ENCODE measurements at regions not wholly inside any gene's neighbourhood (a gene's known extent, or its start where the extent isn't known, plus 50 kb on each side); places are given as distances from the start of the nearest gene placed in this dataset.
"Not testable (repeated sequence)": the region's sequence is repeated elsewhere in the genome, so short reads cannot be mapped to it uniquely, and the experiment has no call there.

DNA sequence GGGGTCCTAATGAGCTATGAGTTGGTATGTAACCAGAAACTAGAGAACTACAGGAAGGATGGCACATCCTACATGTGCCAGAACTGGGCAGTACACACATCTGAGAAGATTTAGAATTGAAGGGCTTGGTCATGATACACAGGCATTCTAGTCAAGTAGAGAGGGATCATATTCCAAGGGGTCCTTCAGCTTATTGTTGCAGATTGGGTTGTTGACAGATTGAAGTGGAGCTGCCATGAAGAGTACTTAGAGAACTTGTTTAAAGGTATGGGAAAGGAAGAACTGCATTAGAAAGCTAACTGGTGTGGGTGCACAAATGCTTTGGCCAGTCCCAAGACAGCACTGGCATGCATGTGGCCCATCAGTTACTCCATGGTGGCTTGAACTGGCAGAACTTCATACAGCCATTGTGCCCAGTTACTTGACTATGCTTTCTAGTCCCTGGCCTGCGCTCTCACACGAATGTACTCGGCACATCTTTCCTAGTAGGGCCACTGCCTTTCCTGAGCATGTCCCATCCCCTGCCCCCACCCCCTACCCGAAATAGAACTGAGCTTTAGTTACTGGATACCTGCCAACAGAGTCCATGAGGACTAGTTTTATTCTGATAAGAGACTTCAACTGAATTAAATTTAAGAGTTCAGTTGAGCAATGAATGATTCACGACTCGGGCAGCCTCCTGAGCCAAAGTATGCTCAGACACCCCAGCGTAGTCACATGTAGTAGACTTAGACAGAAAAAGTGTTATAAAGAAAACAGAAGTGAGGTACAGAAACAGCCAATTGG, 64.0 kb downstream of the CCNG2 start:
- no peak for DNase-seq

GRCh38 chr4:77225022-77225421, 68.0 kb downstream of the CCNG2 start:
- no peak for DNase-seq

DNA sequence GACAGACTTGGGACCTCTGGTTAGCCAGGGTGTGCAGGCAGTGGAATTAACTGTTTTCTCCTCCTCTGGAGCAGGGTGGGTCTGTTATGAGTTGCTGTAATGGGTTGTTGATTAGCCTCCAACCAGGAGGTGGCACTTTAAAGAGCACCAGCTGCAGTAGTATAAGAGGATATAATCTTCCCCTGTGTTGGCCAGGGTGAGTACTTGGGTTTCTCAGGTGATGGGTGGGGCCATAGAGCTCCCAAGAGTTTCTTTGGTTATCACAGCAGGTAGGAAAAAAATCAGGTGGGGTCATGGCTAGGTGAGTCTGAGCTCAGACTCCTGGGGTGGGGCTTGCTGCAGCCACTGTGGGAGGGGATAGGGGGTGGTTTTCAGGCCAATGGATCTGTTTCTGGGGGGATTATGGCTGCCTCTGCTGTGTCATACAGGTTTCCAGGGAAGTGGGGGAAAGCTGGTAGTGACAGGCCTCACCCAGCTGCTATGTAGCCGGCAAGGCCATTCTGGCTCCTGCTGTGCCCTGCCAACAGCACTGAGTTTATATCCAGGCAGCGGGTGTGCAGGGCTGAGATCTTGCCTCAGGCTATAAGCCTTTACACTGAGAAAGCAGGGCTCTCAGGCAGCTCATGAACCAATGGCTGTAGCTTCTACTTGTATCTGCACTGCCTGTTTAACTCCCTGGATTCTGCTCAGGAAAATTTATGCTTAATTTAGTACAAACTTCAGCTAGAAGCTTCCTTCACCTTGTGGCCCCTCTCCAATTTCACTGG, 70.1 kb downstream of the CCNG2 start:
- no peak for DNase-seq

DNA sequence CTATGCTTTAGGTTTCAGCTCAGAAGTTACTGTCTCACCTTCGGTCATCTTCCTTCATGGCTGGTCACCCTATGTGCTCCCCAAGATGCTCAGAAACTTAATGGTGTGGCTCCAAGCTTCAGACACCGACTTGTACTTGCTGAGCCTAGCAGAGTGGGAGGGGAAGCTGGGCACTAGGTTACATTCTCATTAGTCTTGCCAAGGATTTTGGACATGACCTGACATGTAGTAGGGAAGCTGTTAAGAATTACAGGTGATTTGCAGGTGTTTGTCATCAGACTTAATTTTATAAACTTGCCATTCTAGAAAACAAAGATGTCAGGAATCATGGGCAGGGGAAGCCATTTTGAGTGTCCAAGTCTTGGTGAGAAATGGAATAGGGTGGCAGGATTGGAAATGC, 72.4 kb downstream of the CCNG2 start:
- DNase-seq, result no peak

GRCh38 chr4:77232653-77233052, 75.6 kb downstream of the CCNG2 start:
- no peak for DNase-seq

DNA sequence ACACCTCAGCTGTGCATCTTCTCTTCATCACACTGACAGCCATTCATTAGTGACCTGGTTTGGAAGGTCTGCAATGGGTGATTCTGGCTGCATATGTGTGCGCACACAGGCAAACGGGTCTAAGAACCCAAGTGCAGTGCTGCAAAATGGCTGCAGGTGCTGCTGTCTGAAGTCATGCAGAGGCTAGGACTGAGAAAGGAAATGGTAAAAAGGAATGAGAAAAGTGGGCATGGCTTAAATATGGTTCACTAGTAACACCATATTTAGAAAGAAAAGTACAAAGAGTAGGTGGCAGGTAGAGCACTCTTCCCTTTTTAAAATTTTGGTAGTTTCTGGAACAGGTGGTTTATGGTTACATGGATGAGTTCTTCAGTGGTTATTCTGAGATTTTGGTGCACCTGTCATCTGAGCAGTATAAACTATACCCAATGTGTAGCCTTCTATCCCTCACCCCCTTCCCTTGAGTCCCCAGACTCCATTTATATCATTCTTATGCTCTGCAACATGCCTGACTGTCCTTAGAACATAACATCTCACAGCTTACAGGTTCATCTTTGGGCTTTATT, 78.4 kb downstream of the CCNG2 start:
- DNase-seq, result no peak

- no peak for DNase-seq
Measured at GRCh38 chr4:77236806-77237205, 79.8 kb downstream of the CCNG2 start.

DNA sequence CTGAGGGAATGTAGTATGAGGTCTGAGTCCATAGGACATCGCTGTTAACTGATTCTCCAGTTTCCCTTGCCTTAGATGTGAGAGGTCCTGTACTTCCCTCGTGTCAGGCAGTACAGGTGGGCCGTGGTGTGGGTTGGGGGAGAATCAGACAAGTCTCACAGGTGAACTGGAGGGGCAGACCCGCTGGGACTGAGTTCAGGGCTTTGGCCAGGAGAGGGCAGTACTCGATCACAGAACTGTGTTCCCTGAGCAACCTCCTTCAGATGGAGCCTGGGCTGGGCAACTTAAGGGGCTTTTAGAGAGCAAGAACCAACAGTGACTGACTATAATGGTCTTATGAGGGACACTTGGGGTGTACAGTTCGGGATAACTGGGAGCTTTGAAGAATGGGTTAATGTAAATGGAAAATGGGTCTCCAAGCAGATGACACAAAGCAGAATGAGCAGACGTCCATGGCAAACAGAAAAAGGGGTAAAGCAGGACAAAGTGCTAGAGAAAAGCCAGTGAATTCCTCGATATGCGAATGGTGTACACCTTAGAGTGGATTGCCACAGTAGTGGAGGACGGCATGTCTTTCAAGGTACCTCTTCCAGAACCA, 83.6 kb downstream of the CCNG2 start:
- no peak for DNase-seq

GRCh38 chr4:77248805-77249204, 91.8 kb downstream of the CCNG2 start:
- DNase-seq, result no peak

- no peak for DNase-seq
Measured at GRCh38 chr4:77251751-77252150, 94.7 kb downstream of the CCNG2 start.

DNA sequence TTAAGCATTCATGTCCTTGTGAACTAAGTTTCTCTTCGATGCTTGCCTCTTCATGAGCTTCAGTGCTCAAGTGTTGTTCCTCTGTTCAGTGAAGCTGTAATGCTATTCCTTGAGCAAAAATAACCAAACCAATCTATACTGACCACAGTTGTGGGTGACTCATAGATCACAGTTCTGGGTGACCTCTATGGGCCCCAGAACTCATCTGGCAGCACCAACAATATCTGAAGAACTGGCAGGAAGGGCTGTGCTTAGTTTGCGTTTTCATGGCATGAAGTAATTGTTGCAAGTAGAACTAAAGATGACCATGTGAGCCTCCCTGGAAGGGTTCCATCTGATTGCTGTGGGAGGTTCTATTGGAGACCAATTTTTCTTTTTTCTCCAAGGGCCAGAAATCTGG, 106.2 kb downstream of the CCNG2 start:
- no peak for DNase-seq

- not testable (repeated sequence) for DNase-seq
Measured at GRCh38 chr4:77263976-77264375, 107.0 kb downstream of the CCNG2 start.

- no peak for DNase-seq
Measured at GRCh38 chr4:77264826-77265225, 107.8 kb downstream of the CCNG2 start.

DNA sequence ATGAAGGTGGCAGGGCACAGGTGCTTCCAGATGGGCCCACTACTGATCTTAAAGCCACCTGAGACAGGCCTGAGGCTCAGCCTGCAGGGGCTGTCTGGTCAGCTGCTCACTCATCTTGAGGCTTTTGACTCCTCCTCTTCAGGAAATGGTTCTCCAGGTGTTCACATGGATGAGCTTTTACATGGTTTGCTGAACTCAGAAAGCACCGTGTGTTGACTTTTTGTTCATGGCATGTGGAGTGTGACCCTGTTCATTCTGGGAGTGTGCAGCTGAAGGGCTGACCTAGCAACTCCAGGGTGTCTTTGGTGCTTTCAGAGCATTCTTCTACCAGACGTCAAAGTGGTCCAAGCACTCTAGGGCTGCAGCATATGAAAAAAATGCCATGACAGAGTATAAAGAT, 111.1 kb downstream of the CCNG2 start:
- DNase-seq, result no peak

DNA sequence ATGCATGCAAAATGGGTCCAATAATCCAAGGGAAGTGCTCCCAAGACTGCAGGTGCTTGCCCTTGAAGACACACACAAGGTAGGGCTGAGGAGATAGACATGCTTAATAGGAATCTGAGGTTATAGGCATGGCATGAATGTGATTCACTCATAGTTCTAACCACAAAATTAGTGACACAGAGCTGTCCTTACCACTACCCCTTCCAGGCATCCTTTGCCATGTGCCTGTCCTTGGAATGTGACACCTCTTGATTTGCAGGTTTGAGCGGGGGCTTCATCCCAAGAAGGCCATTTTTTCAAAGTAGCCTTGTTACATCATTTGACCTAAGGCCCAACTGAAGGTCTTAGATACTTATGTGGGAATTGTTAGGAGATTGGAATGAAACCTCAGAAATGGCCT, 112.5 kb downstream of the CCNG2 start:
- no peak for DNase-seq

DNA sequence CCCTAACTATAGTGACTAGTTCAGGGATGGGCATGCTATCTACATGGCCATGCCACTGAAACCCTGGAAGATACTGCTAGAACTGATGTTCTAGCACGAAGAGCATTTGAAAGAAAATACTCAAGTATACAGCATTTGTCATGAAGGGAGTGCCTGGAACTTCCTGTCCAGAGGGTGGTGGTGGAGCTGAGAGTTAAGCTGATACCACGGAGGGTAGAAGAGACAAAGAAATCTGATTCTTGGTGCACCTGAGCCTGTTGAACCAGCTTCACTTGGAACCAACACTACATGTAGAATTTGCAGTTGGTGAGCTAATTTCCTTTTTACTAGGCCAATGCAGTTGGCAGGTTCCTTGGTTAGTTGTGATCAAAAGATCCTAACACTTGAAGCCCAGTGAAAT, 116.4 kb downstream of the CCNG2 start:
- no peak for DNase-seq

- DNase-seq, result not testable (repeated sequence)
Measured at GRCh38 chr4:77279114-77279513, 122.1 kb downstream of the CCNG2 start.

GRCh38 chr4:77282305-77282704, 125.3 kb downstream of the CCNG2 start:
- DNase-seq, result no peak

GRCh38 chr4:77284036-77284435, 127.0 kb downstream of the CCNG2 start:
- DNase-seq, result no peak

DNA sequence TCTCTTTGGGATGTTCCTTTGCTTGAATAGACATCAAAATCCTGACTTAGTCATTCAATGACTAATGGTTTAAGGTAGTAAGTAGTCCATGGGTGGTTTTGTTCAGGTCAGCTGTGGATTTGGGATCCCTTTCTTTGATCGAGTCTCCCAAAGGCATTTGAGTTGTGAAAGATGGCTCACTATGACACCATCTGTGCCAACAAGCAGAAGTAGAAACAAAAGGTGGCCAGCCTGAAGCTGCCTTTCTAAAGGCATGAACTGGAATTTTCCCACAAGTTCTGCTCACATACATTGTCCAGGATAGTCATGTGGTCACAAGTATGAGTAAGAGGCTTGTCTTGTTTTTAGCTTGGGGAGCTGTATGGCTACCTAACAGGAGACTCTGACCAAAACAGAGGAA, 129.9 kb downstream of the CCNG2 start:
- no peak for DNase-seq

- DNase-seq, result no peak
Measured at GRCh38 chr4:77293426-77293825, 136.4 kb downstream of the CCNG2 start.

DNA sequence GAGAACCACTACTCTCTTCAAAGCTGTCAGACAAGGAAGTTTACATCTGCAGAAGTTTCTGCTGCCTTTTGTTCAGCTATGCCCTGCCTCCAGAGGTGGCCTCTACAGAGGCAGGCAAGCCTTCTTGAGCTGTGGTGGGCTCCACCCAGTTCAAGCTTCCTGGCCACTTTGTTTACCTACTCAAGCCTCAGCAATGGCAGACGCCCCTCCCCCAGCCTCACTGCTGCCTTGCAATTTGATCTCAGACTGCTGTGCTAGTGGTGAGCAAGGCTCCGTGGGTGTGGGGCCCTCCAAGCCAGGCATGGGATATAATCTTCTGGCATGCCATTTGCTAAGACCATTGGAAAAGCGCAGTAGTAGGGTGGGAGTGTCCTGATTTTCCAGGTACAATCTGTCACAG, 144.0 kb downstream of the CCNG2 start:
- not testable (repeated sequence) for DNase-seq

DNA sequence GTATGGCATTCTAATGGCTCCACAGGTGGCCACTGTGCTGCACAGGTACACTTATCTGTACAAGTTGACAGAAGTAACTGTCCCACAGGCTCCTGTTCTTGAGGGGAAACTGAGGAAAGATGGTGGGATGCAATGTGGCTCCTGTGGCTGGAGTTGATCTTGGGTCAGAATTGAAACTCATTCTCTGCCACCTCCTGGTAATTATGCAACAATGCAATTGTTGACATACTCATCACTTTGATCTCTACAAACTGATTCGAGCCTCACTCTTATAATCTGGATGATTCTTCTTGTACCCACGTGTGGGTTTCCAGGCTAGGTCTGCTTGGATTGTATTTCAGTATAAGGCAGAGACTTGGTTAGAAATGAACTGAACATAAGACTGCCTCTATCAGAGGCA, 148.8 kb downstream of the CCNG2 start:
- no peak for DNase-seq

DNA sequence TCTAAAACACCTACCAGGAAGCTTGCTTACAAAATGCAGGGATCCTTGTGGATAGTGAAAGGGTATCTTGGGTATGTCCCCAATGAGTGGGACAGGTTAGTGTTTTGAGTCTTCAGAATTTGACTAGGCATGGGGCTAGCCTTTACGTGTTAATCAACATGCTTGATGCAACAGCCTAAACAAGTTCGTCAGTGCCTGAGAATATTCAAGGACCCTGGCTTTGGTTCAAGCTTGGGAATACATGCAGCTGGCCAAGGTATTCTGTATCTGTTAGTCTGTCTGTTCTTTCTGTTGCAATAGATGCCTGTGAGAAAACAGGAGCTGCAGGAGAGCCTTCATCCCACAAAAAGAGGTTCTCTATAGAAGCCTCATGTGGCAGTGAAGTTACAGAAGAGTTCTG, 149.5 kb downstream of the CCNG2 start:
- no peak for DNase-seq

Data from NCI-H1048 (cell line).